IPS DF 6.9 (cell line): ENCODE measurements at regions not wholly inside any gene's neighbourhood (a gene's known extent, or its start where the extent isn't known, plus 50 kb on each side); places are given as distances from the start of the nearest gene placed in this dataset.

Experiments
- DNase-seq: peaks from one replicate; pipeline ENCODE4 v3.0.0-alpha.2; 2013; ENCODE audit warnings: low read depth, low spot score
- H3K27ac ChIP-seq: one replicate; pipeline ENCODE4 v1.5.1; 2013; ENCODE audit warnings: low read length, control low read depth
- H3K27me3 ChIP-seq: 2 replicates; pipeline ENCODE4 v1.6.1; 2013; ENCODE audit warnings: mild to moderate bottlenecking, low read length; ENCODE audit not compliant: control insufficient read depth, insufficient read depth
- H3K36me3 ChIP-seq: 2 replicates; pipeline ENCODE4 v1.6.1; 2013; ENCODE audit warnings: low read length; ENCODE audit not compliant: control insufficient read depth, insufficient read depth
- H3K4me1 ChIP-seq: 2 replicates; pipeline ENCODE4 v1.6.1; 2013; ENCODE audit warnings: low read length; ENCODE audit not compliant: control insufficient read depth, insufficient read depth
- H3K4me3 ChIP-seq: 2 replicates; pipeline ENCODE4 v1.5.1; 2013; ENCODE audit warnings: mild to moderate bottlenecking, low read length
- H3K9me3 ChIP-seq: 2 replicates; pipeline ENCODE4 v1.6.1; 2013; ENCODE audit warnings: low read length, inconsistent platforms; ENCODE audit not compliant: control insufficient read depth, insufficient read depth
- WGBS: extraction: QIAGEN DNeasy Blood & Tissue Kit; methylation state at CpG from one replicate; pipeline ENCODE4 v1.1.7; 2013; ENCODE audit warnings: mixed read lengths, missing lambda C conversion rate; ENCODE audit not compliant: insufficient read length, insufficient coverage; 5-methylcytosine and 5-hydroxymethylcytosine counted together

- H3K9me3 ChIP-seq, result no peaks in the 10 kb centered on the region
- no peaks in the 10 kb centered on the region for H3K4me1 ChIP-seq
- no peak overlapping the region for H3K27ac ChIP-seq
- no CpG with 5 or more reads among the region's 7 CpGs for WGBS
- DNase-seq, result no peak
- H3K27me3 ChIP-seq, result no peaks in the 10 kb centered on the region
- H3K4me3 ChIP-seq, result no peak overlapping the region
- H3K36me3 ChIP-seq, result no peaks in the 10 kb centered on the region
These were observed 171.3 kb upstream of the CRY1 start for GRCh38 chr12:107264667-107265066.

DNA sequence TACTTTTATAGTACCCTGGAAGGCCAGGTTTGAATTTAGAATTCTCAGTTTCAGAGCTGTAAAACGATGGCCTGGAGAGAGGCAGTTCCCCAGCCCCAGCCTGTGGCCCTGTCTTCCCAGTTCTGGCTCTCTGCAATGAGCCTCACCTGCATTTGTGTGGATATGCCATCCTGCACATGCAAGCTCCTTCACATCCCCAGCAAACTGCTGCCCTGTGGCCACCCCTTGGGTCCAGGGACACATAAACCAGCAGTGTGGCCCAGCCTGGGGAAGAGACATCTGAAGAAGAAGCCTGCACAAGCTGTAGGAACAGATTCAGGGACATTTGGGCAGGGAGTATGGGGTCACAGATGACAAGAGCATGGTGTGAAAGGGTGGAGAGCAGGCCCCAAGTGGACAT lies 174.3 kb upstream of the CRY1 start:
- DNase-seq, result no peak
- no peaks in the 10 kb centered on the region for H3K27me3 ChIP-seq
- no peaks in the 10 kb centered on the region for H3K36me3 ChIP-seq
- H3K9me3 ChIP-seq, result no peaks in the 10 kb centered on the region
- no peaks in the 10 kb centered on the region for H3K4me1 ChIP-seq
- no CpG with 5 or more reads among the region's 1 CpG for WGBS
- H3K27ac ChIP-seq, result no peak overlapping the region
- H3K4me3 ChIP-seq, result no peak overlapping the region

DNA sequence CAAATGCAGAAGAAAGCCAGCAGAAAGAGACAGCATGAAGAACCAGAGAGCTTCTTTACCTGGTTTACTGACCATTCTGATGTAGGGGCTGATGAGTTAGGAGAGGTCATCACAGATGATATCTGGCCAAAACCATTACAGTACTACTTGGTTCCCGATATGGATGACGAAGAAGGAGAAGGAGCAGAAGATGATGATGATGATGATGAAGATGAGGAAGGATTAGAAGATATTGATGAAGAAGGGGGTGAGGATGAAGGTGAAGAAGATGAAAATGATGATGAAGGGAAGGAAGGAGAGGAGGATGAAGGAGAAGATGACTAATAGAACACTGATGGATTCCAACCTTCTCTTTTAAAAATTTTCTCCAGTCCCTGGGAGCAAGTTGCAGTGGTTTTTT lies 178.2 kb upstream of the CRY1 start:
- Histone ChIP-seq H3K27me3 (no peaks in the 10 kb centered on the region), H3K4me3 (no peak overlapping the region), H3K4me1 (no peaks in the 10 kb centered on the region), H3K36me3 (no peaks in the 10 kb centered on the region), H3K9me3 (no peaks in the 10 kb centered on the region), H3K27ac (no peak overlapping the region)
- DNase-seq, result no peak
- 100% methylated on average over 1 of the region's 2 CpGs for WGBS

GRCh38 chr12:107275530-107275929 lies 182.2 kb upstream of the CRY1 start:
- Histone ChIP-seq H3K36me3 (no peaks in the 10 kb centered on the region), H3K4me3 (no peak overlapping the region), H3K27ac (no peak overlapping the region), H3K27me3 (no peaks in the 10 kb centered on the region), H3K9me3 (no peaks in the 10 kb centered on the region), H3K4me1 (no peaks in the 10 kb centered on the region)
- DNase-seq, result no peak
- WGBS, result no CpG with 5 or more reads among the region's 1 CpG

DNA sequence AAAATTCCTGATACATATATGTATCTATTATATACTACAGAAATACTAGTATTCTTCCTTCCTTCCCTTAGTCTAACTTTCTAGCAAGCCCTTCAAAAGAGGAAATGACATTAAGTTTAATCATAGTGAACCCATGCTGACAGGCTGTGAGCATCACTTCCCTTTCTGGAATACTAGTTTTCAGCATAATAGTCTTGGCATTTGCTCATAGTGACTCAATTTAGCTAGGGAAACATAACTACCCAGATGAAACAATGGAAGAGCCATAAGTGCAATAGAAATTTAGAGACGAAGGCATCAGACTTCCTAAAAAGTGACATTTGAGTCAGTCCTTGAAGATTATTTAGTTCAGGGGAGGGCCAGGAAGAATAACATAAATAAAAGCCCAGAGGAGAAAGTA lies 184.5 kb upstream of the CRY1 start:
- Histone ChIP-seq H3K27me3 (no peaks in the 10 kb centered on the region; the same call in 1 of the 2 replicates), H3K27ac (no peak overlapping the region), H3K4me3 (no peak overlapping the region), H3K9me3 (no peaks in the 10 kb centered on the region), H3K36me3 (no peaks in the 10 kb centered on the region), H3K4me1 (no peaks in the 10 kb centered on the region)
- DNase-seq, result no peak
- no CpG with 5 or more reads among the region's 1 CpG for WGBS

DNA sequence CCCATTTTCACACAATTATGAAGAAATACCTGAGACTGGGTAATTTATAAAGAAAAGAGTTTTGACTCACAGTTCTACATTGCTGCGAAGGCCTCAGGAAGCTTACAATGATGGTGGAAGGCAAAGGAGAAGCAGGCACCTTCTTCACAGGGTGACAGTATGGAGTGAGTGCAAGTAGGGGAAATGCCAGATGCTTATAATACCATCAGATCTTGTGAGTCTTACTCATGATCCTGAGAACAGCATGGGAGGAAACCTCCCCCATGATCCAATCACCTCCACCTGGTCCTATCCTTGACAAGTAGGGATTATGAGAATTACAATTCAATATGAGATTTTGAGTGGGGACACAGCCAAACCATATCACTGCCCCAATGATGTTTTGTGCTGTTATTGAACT lies 189.3 kb upstream of the CRY1 start:
- no CpG with 5 or more reads among the region's 1 CpG for WGBS
- DNase-seq, result no peak
- Histone ChIP-seq H3K27me3 (no peaks in the 10 kb centered on the region; the same call in 1 of the 2 replicates), H3K4me1 (no peaks in the 10 kb centered on the region), H3K27ac (no peak overlapping the region), H3K4me3 (no peak overlapping the region), H3K36me3 (no peaks in the 10 kb centered on the region), H3K9me3 (no peaks in the 10 kb centered on the region)

GRCh38 chr12:107283652-107284051 lies 190.3 kb upstream of the CRY1 start:
- Histone ChIP-seq H3K27ac (no peak overlapping the region), H3K27me3 (no peaks in the 10 kb centered on the region; the same call in 1 of the 2 replicates), H3K4me1 (no peaks in the 10 kb centered on the region), H3K4me3 (no peak overlapping the region), H3K9me3 (no peaks in the 10 kb centered on the region), H3K36me3 (no peaks in the 10 kb centered on the region)
- no CpG with 5 or more reads among the region's 4 CpGs for WGBS
- no peak for DNase-seq

DNA sequence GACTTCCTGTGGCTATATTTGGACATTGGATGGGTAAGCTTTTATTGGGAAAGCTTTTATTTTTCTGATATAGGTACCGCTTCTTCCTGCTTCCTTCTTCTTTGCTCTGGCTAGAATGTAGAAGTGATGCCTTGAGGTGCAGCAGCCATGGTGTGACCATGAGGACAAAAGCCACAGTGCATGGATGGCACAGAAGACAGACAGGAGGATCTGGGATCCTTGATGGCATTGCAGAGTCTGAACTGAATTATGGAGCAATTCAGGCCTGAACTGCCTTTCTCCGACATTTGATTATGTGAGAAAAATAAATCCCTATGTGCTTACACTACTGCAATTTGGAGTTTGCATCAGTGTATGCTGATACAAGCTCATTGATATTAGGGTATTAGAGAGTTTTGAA lies 191.3 kb upstream of the CRY1 start:
- Histone ChIP-seq H3K4me1 (no peaks in the 10 kb centered on the region), H3K27me3 (no peaks in the 10 kb centered on the region; the same call in 1 of the 2 replicates), H3K4me3 (no peak overlapping the region), H3K36me3 (no peaks in the 10 kb centered on the region), H3K27ac (no peak overlapping the region), H3K9me3 (no peaks in the 10 kb centered on the region)
- DNase-seq, result no peak
- WGBS, result no CpG with 5 or more reads among the region's 2 CpGs

DNA sequence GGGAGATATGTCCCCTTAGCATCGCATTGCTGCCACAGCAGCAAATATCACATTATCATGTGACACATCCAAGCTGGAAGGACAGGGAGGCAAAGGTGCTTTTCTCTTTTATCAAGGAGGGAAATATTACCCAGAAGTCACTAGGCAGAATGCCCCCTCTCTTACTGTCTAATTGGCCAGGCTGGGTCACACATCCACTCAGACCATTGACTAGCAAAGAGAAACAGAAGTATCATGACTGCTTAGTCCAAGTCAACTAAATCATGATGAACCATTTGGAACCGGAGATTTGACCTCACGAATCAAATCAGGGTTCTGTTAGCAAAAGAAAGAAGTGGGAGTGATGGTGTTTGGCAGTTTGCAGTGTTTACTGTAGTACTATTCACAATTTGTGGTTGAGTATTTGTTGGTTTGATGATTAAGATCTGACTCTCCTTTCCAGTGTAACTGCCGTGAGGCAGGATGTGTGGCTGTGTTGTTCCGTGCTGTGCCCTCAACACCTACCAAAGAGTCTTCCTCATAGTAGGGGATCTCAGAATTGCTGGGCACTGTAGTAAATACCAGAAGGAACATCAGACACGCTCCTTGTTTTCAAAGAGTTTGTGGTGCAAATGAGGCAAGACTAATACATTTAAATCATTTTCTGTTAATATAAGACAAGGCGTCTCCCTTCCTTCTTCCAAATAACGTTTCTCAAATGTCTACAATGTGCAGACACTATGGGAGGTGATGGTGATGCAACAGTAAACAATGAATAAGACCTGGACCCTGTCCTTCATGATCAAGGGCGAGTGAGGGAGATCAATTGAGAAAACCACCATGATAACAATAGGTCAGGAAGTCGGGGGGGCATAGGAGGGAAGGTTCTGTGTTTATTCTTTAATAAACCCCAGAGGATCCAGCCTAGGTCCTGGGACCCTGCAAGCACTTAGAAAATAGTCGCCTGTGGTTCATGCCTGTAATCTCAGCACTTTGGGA lies 194.4 kb upstream of the CRY1 start:
- H3K4me3 ChIP-seq, result no peak overlapping the region
- WGBS, result no CpG with 5 or more reads among the region's 11 CpGs
- no peaks in the 10 kb centered on the region for H3K27me3 ChIP-seq
- DNase-seq, result no peak
- no peaks in the 10 kb centered on the region for H3K36me3 ChIP-seq
- no peak overlapping the region for H3K27ac ChIP-seq
- no peaks in the 10 kb centered on the region for H3K9me3 ChIP-seq
- H3K4me1 ChIP-seq, result no peaks in the 10 kb centered on the region

GRCh38 chr12:107288414-107289127 lies 195.2 kb upstream of the CRY1 start:
- Histone ChIP-seq H3K4me3 (no peak overlapping the region), H3K27ac (no peak overlapping the region), H3K9me3 (no peaks in the 10 kb centered on the region), H3K27me3 (no peaks in the 10 kb centered on the region; the same call in 1 of the 2 replicates), H3K4me1 (no peaks in the 10 kb centered on the region), H3K36me3 (no peaks in the 10 kb centered on the region)
- no CpG with 5 or more reads among the region's 15 CpGs for WGBS
- no peak for DNase-seq
